GM12875 (cell line): ENCODE measurements at regions not wholly inside any gene's neighbourhood (a gene's known extent, or its start where the extent isn't known, plus 50 kb on each side); places are given as distances from the start of the nearest gene placed in this dataset.

Experiments used
- H3K4me3 ChIP-seq: one replicate; pipeline ENCODE4 v1.5.1; 2011; ENCODE audit warnings: low read depth, low read length, control low read depth
- TF ChIP-seq, protein P1 (sequence below): IDR thresholded peaks from 2 replicates; pipeline ENCODE4 v1.5.1; 2011; ENCODE audit warnings: low read depth, mild to moderate bottlenecking, control low read depth, inconsistent platforms, low read length, moderate library complexity, borderline replicate concordance; ENCODE audit not compliant: insufficient read depth

- no peak overlapping the region for H3K4me3 ChIP-seq
- TF ChIP-seq, protein P1, sequence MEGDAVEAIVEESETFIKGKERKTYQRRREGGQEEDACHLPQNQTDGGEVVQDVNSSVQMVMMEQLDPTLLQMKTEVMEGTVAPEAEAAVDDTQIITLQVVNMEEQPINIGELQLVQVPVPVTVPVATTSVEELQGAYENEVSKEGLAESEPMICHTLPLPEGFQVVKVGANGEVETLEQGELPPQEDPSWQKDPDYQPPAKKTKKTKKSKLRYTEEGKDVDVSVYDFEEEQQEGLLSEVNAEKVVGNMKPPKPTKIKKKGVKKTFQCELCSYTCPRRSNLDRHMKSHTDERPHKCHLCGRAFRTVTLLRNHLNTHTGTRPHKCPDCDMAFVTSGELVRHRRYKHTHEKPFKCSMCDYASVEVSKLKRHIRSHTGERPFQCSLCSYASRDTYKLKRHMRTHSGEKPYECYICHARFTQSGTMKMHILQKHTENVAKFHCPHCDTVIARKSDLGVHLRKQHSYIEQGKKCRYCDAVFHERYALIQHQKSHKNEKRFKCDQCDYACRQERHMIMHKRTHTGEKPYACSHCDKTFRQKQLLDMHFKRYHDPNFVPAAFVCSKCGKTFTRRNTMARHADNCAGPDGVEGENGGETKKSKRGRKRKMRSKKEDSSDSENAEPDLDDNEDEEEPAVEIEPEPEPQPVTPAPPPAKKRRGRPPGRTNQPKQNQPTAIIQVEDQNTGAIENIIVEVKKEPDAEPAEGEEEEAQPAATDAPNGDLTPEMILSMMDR, result no peak
These were observed 85.8 kb downstream of the HINT1 start for GRCh38 chr5:131079232-131079631.

- TF ChIP-seq, protein P1, result no peak
- no peak overlapping the region for H3K4me3 ChIP-seq
These were observed 96.0 kb downstream of the HINT1 start for GRCh38 chr5:131068893-131069643.

GRCh38 chr5:131068076-131068475 lies 97.0 kb downstream of the HINT1 start:
- TF ChIP-seq, protein P1, result no peak
- H3K4me3 ChIP-seq, result no peak overlapping the region

DNA sequence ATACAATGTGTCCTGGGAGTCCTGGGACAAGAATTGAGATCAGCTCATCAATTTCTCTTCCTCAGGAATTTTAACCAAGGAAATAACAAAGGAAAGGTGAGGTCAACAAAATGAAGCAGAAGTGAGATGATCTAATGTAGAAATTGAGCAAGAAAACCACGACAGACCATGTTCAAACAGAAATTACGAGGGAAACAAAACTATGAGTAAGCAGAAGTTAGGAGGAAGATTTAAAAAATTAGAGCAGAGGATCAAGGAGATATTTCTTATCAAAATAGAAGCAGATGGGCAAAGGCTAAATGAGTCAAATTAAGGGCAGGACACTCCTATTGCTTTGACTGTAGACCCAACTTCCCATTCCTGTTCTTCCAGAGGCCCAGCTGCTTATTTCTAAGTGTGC lies 97.4 kb downstream of the HINT1 start:
- TF ChIP-seq, protein P1, result no peak
- H3K4me3 ChIP-seq, result no peak overlapping the region

GRCh38 chr5:131064669-131065371 lies 100.2 kb downstream of the HINT1 start:
- no peak overlapping the region for H3K4me3 ChIP-seq
- TF ChIP-seq, protein P1, result no peak

GRCh38 chr5:131042021-131042789 lies 122.9 kb downstream of the HINT1 start:
- no peak overlapping the region for H3K4me3 ChIP-seq
- TF ChIP-seq, protein P1, result no peak
